ENCODE measurements at regions not wholly inside any gene's neighbourhood (a gene's known extent, or its start where the extent isn't known, plus 50 kb on each side); places are given as distances from the start of the nearest gene placed in this dataset.

- TF ChIP-seq POLR2A (IDR thresholded peaks at IDR 0.05; ENCODE audit: low read depth, low read length) (no peak), POLR2AphosphoS5 (IDR thresholded peaks at IDR 0.05; ENCODE audit: low read depth, low read length) (no peak)
These were observed 90.4 kb downstream of the PLEKHG1 start for GRCh38 chr6:150689900-150690590.

Measured in GM12891 (cell line).